ENCODE measurements at regions not wholly inside any gene's neighbourhood (a gene's known extent, or its start where the extent isn't known, plus 50 kb on each side); places are given as distances from the start of the nearest gene placed in this dataset.

DNA sequence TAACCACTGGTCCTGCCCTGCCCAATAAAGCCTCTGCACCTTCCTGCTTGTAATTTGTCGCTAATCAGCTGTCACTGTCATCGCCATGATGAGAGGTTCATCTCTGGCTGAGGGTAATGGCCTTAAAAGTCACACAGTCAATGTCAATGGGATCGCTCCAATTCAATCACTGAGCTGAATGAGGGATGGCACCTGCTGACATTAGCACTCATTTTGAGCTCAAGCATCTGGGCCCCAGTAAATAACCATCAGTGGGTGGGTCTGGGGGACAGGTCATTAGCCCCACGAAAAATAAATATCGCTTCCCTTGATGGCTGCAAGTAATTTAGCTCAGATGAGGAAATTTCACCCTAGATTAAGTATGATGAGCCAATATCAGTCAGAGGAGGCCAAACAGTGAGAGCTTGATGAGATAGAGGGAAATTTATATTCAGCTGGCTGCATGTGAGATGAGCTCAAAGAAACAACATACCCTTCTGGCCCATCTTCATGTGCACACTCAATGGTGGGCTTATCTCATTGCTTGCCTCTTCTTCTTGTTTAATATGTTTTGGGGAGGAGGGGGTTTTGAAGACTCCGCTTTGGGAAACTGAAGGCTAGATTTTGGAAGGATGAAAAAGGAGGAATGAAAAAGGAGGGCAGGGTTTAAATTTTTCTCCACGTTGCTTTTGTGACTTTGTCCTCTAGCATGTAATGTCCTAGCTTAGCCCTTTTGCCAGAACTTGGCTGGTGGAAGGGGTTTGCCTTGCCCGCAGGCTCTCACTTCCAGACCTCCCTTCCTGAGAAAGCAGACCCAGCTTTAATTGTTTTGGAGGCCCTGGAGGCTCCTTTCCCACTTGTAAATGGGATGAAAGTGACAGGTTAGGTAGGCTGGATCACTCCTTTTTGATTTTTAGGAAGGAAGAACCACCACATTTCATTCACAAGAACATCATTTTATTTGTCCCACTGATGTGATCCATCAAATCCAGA is 84.8 kb upstream of the PAQR3 start:
- Histone ChIP-seq H3K4me1 (ENCODE audit: control insufficient read depth, insufficient read depth, low read length) (no peaks in the 10 kb centered on the region), H3K27me3 (ENCODE audit: control insufficient read depth, insufficient read depth, low read length) (no peaks in the 10 kb centered on the region), H3K36me3 (ENCODE audit: control insufficient read depth, insufficient read depth, low read length) (no peaks in the 10 kb centered on the region), H3K9me3 (ENCODE audit: control insufficient read depth, insufficient read depth, low read depth, low read length) (no peaks in the 10 kb centered on the region), H3K4me3 (ENCODE audit: low read depth in 2 of 2, low read length in 2 of 2) (no peak overlapping the region), H3K27ac (ENCODE audit: low read length) (no peak overlapping the region)
- POLR2A ChIA-PET = no interaction called here
- in situ Hi-C loops (cut with HindIII; ENCODE audit: low pct_unique_long_range_greater_than_20kb, low sequenced_read_pairs) (no loop called here), intact Hi-C loops (cut with micrococcal nuclease; ENCODE audit: unreplicated experiment) (no loop called here)
- DNase-seq (ENCODE audit: low read depth, low spot score) (no peak), ATAC-seq (no peak)
- CTCF ChIA-PET = no interaction called here
- no peak for TF ChIP-seq POLR2AphosphoS5 (IDR thresholded peaks at IDR 0.05; ENCODE audit: low read depth, low read length)
- TF ChIP-seq TCF7L2 (IDR thresholded peaks at IDR 0.05; ENCODE audit: low read depth, low read length) = no peak
- TF ChIP-seq CTCF (IDR thresholded peaks at IDR 0.05) = no peak
- no peak for TF ChIP-seq SIN3A (IDR thresholded peaks at IDR 0.05; ENCODE audit: borderline replicate concordance, insufficient read depth, low read depth, low read length)
- no TSS peak for BruUV-seq (replicated peaks)

- no TSS peak for BruUV-seq (replicated peaks)
- Histone ChIP-seq H3K27me3 (ENCODE audit: control insufficient read depth, insufficient read depth, low read length) (no peaks in the 10 kb centered on the region), H3K4me3 (ENCODE audit: low read depth in 2 of 2, low read length in 2 of 2) (no peak overlapping the region), H3K9me3 (ENCODE audit: control insufficient read depth, insufficient read depth, low read depth, low read length) (no peaks in the 10 kb centered on the region), H3K27ac (ENCODE audit: low read length) (no peak overlapping the region), H3K36me3 (ENCODE audit: control insufficient read depth, insufficient read depth, low read length) (no peaks in the 10 kb centered on the region), H3K4me1 (ENCODE audit: control insufficient read depth, insufficient read depth, low read length) (no peaks in the 10 kb centered on the region)
- in situ Hi-C loops (cut with HindIII; ENCODE audit: low pct_unique_long_range_greater_than_20kb, low sequenced_read_pairs) = no loop called here
- ChIA-PET CTCF (no interaction called here), POLR2A (no interaction called here)
- ATAC-seq (no peak), DNase-seq (ENCODE audit: low read depth, low spot score) (no peak)
- TF ChIP-seq REST (IDR thresholded peaks at IDR 0.05; ENCODE audit: insufficient read depth in 1 of 2, low read depth in 2 of 2, low read length in 1 of 2) (no peak), CTCF (IDR thresholded peaks at IDR 0.05) (no peak), POLR2AphosphoS5 (IDR thresholded peaks at IDR 0.05; ENCODE audit: low read depth, low read length) (no peak), TCF7L2 (IDR thresholded peaks at IDR 0.05; ENCODE audit: low read depth, low read length) (no peak), SIN3A (IDR thresholded peaks at IDR 0.05; ENCODE audit: borderline replicate concordance, insufficient read depth, low read depth, low read length) (no peak)
- intact Hi-C loops (cut with micrococcal nuclease; ENCODE audit: unreplicated experiment) = no loop called here
These were observed 83.3 kb upstream of the PAQR3 start for GRCh38 chr4:79022529-79022928.

Measured in Panc1 (cell line).